MG63 (cell line): ENCODE measurements at regions not wholly inside any gene's neighbourhood (a gene's known extent, or its start where the extent isn't known, plus 50 kb on each side); places are given as distances from the start of the nearest gene placed in this dataset.
A peak's percentile ranks its signal among the peaks of the same experiment; 100 is the strongest.

Experiments used
- DNase-seq: peaks from one replicate; pipeline ENCODE4 v3.0.0-alpha.2; 2020
- H3K27me3 ChIP-seq: fragments of 250-450 bp; sonication (Bioruptor Pico); 2 replicates; pipeline ENCODE4 v1.5.1; 2020; ENCODE audit warnings: mild to moderate bottlenecking, moderate library complexity
- H3K36me3 ChIP-seq: fragments of 250-450 bp; sonication (Bioruptor Pico); 2 replicates; pipeline ENCODE4 v1.5.1; 2020; ENCODE audit warnings: mild to moderate bottlenecking, moderate library complexity
- H3K4me3 ChIP-seq: fragments of 250-450 bp; sonication (Bioruptor Pico); 2 replicates; pipeline ENCODE4 v1.5.1; 2020; ENCODE audit warnings: mild to moderate bottlenecking, moderate library complexity
- H3K9me3 ChIP-seq: fragments of 250-450 bp; sonication (Bioruptor Pico); 2 replicates; pipeline ENCODE4 v1.5.1; 2020; ENCODE audit warnings: mild to moderate bottlenecking, moderate library complexity

DNA sequence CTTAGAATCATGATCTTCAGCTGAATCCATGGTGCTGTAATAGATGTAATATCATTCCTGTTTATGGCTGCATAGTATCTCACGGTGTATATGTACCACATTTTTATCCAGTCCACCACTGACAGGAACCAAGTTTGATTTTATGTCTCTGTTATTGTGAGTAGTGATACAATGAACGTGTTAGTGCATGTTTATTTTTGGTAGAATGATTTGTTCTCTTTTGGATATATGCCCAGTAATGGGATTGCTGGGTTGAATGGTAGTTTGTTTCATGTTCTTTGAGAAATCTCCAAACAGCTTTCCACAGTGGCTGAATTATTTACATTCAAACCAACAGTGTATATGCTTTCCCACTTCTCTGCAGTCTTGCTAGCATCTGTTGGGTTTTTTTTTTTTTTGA, 175.1 kb upstream of the CDH10 start:
- Histone ChIP-seq H3K4me3 (no peak overlapping the region), H3K27me3 (no peaks in the 10 kb centered on the region), H3K36me3 (no peaks in the 10 kb centered on the region), H3K9me3 (no peaks in the 10 kb centered on the region; the same call in 1 of the 2 replicates)
- no peak for DNase-seq

DNA sequence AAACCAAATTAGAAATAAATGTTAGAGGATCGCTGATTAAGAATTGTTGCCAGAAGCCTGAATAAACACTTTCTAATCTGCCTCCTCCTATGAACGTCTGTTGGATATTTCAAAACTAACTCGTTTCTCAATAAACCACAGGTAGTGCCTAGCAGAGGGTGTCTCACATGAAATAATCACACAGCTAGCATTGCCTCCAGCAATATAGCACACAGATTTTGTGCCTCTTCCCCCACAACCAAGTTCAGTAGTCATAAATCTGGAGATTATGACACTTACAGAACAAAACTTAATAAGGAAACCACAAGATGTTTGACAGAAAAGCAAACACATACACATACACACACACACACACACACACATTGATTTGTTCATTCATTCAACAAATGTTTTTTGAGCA, 173.2 kb upstream of the CDH10 start:
- Histone ChIP-seq H3K4me3 (no peak overlapping the region), H3K36me3 (no peaks in the 10 kb centered on the region), H3K9me3 (no peaks in the 10 kb centered on the region; the same call in 1 of the 2 replicates), H3K27me3 (no peaks in the 10 kb centered on the region)
- no peak for DNase-seq

DNA sequence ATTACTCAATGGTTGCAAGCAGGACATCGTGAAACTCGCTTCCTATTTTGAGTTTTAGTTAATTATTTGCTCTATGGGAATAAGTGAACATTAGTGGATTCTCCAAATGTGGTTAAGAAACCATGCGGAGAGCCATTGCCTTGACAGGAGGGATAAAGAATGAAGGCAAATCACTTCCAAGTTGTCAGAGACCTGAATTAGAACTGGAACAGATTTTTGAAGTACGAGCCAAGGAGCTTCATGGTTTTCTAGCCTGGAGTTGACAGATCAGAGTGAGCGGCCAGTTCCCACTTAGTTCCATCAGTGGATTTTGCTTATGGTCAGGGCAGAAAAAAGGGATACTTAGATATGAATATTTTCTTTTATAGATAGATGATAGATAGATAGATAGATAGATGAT, 171.4 kb upstream of the CDH10 start:
- H3K36me3 ChIP-seq = no peaks in the 10 kb centered on the region
- no peaks in the 10 kb centered on the region for H3K9me3 ChIP-seq
- no peak overlapping the region for H3K4me3 ChIP-seq
- H3K27me3 ChIP-seq = no peaks in the 10 kb centered on the region
- DNase-seq = no peak

DNA sequence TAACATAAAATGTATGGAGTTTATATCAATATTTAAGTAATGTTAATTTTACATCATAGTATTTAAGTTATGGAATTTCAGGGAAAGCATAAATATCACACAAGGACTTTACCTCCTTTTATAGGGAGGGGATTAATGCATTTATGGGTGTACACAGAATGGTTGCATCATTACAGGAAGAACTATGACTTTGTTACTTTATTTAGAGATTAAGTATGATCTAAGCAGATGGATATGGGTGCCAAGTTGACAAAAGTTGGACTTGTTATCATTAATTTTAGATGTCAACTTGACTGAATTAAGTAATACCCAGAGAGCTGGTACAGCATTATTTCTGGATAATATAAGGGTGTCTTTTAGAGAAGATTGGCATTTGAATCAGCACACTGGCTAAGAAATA, 160.5 kb upstream of the CDH10 start:
- Histone ChIP-seq H3K4me3 (no peak overlapping the region), H3K9me3 (no peaks in the 10 kb centered on the region), H3K36me3 (no peaks in the 10 kb centered on the region), H3K27me3 (no peaks in the 10 kb centered on the region)
- DNase-seq = no peak

DNA sequence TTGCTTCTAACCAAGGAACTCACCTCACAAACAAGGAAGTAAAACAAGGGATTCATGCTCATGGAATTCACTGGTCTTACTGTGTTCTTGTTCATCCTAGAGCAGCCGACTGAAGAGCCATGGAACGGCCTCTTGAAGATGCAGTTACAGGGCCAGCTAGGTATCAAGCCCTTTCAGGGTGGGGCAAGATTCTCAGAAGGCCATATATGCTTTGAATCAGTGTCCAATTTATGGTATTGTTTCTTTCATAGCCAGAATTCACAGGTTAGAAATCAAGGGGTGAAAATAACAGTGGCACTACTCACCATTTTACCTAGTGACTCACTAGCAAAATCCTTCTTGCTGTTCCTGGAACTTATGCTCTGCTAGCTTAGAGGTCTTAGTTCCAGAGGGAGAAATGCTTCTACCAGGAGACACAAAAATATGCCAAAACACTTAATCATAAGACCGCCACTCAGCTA, 159.5 kb upstream of the CDH10 start:
- DNase-seq = peak; percentile 1
- Histone ChIP-seq H3K4me3 (no peak overlapping the region), H3K9me3 (no peaks in the 10 kb centered on the region), H3K36me3 (no peaks in the 10 kb centered on the region), H3K27me3 (no peaks in the 10 kb centered on the region)

DNA sequence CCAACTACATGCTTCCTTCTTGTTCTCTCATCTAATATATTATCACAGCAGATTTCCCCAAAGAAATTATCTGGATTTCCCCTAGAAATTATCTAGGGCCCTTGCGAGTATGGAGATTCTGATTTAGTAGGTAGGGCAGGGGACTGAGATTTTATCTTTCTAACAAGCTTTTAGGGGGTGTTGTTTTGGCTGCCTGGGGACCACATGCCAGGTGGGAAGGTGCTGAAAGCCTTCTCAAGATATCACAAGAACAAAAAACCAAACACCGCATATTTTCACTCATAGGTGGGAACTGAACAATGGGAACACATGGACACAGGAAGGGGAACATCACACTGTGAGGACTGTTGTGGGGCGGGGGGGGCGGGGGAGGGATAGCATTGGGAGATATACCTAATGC, 146.5 kb upstream of the CDH10 start:
- Histone ChIP-seq H3K4me3 (no peak overlapping the region), H3K36me3 (no peaks in the 10 kb centered on the region), H3K27me3 (no peaks in the 10 kb centered on the region), H3K9me3 (no peaks in the 10 kb centered on the region)
- no peak for DNase-seq

DNA sequence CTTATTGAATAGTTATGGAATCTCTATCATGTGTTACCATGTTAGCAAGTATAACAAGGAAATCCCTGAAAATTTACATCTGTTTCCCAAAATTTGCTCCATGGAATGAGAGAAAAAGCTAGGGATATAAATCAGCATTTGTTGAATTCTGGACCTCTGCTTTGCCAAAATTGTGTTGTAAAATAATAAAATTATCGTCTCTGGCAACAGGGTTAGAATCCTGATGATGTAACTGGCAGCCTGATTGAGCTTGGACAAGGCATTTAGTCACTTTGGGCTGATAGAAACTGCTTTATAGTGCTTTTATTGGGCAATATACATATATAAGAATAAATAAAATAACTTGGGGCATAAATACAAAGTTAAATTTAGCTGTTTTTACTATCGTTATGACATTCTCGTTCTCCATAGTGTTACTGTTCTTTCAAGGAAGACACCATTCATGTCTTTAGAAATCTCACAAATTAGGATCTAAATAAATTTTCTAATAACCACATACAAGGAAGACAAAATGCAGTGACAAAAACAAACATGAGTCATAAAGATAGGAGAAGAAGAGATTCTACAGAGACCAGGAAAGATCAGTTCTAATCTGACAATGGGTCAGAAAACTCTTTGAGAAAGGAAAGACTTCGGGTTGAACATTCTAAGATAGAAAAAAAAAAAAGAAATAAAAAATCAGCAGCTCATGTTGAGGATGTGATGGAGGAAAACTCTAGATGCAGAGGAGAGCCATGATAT, 145.0 kb upstream of the CDH10 start:
- Histone ChIP-seq H3K27me3 (no peaks in the 10 kb centered on the region), H3K36me3 (no peaks in the 10 kb centered on the region), H3K9me3 (no peaks in the 10 kb centered on the region), H3K4me3 (no peak overlapping the region)
- peak; percentile 25 for DNase-seq

DNA sequence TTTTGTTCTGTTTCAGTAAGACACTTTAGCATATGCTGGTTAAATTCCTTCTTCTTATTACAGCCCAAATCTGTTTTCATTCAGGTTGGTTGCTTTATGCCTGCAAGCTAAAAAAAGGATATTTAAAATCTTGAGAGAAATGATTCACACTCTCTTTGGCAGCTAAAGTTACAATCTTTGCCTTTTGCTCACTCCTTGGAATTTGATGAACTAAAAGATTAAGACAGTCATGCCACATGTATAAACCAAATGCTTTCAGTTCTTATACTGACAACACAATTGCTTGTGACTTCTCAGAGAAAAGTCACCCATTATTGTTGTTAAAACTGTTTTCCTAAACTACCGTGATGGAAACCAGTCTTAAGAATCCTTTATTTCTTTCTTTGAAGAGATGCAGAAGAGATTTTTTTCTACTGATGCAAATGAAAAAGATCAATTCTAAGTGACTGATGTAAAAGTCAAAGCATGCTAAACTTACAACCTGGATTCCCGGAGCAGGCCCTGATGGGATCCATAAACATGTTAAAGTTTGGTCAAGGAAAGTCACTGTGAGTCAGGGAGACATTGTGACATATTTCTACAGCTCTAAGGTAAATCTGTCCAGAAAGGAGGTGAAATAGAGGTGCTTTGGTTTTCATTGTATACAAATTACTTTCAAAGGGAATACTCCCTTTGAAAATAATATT, 144.2 kb upstream of the CDH10 start:
- H3K27me3 ChIP-seq = no peaks in the 10 kb centered on the region
- DNase-seq = peak; percentile 29
- H3K4me3 ChIP-seq = no peak overlapping the region
- no peaks in the 10 kb centered on the region for H3K36me3 ChIP-seq
- no peaks in the 10 kb centered on the region for H3K9me3 ChIP-seq

DNA sequence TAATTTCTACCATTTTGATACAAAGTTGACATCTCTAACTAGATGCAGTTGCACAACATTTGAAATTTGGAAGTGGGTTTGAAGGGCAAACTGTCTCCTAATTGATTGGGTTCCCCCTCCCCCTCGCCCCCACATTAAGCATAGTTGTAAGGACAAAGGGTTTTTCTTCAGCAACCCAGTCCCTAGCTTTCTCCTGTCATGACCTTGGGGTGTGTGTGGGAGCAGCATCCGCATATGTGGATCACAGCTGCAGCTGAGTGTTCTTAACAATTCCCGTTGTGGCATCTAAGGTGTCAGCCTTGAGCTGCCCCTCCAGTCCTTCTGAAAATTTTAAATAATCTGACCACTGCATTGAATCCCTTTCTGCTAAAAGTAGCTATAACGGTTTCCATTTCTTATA, 141.3 kb upstream of the CDH10 start:
- Histone ChIP-seq H3K36me3 (no peaks in the 10 kb centered on the region), H3K27me3 (no peaks in the 10 kb centered on the region), H3K9me3 (no peaks in the 10 kb centered on the region), H3K4me3 (no peak overlapping the region)
- no peak for DNase-seq

DNA sequence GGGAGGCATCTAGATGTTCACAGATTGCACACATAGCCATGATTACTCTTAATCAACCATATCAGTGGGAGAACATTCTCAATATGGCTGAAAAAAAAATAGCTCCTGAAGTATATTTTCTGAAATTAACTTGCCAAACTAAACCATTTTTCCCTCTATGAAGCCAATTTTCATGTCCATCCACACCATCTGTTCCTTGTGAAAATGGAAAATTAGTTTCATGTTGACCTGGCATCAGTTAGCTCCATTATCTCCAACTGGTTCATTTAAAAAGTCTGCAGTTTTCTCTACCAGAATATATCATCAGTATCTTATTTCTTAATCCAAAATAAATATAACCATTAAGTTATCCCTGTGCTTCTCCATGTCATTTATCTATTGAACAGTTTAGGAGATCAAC, 138.8 kb upstream of the CDH10 start:
- no peak for DNase-seq
- Histone ChIP-seq H3K27me3 (no peaks in the 10 kb centered on the region), H3K9me3 (no peaks in the 10 kb centered on the region), H3K36me3 (no peaks in the 10 kb centered on the region), H3K4me3 (no peak overlapping the region)

DNA sequence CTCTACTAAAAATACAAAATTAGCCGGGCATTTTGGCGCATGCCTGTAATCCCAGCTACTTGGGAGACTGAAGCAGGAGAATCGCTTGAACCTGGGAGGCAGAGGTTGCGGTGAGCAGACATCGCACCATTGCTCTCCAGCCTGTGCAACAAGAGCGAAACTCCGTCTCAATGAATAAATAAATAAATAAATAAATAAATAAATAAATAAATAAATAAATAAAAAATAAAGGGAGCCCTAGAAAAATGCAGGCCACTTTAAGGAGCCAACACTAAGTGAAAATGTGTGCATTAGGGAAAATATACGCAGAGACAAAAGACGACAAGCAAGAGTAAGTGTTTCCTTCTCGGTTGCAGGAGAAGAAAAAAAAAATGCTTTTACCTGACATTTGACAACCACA, 132.6 kb upstream of the CDH10 start:
- Histone ChIP-seq H3K4me3 (no peak overlapping the region), H3K9me3 (no peaks in the 10 kb centered on the region), H3K36me3 (no peaks in the 10 kb centered on the region), H3K27me3 (no peaks in the 10 kb centered on the region)
- no peak for DNase-seq

DNA sequence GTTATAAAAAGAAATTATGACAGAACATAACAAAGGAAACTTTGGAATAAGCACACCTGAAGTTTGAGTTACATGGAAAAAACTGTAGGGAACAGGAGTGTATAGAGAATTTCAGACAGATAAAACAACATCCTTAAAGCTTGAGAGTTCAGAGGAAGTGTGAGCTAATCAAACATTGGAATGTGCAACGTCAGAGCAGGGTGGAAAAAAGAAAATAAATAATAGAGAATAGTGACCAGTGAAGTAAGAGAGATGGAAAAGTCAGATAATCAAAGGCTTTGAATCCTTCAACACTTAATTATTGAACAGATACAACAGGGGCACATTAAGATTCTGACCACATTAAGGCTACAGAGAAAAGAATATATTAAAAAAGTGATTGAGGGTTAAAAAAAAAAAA, 128.5 kb upstream of the CDH10 start:
- H3K27me3 ChIP-seq = no peaks in the 10 kb centered on the region

DNA sequence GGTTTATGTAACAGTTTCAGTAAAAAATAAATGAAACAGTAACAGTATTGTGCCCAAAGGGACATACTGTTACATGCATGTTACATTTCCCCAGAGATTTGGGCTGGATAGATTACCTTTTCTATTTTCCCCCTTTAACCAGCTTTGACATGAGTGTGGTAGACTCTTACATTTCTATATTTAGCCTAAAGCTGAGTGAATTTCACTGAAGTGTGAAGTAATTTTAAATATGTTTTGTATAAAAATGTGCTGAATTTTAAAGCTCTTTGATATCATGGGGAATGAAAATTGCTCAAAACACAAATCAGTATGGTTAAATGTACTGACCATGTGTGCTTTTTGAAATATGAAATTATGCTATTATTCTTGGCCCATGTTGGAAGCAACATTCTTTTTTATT, 122.3 kb upstream of the CDH10 start:
- Histone ChIP-seq H3K9me3 (no peaks in the 10 kb centered on the region), H3K36me3 (no peaks in the 10 kb centered on the region), H3K27me3 (no peaks in the 10 kb centered on the region), H3K4me3 (no peak overlapping the region)
- no peak for DNase-seq

More for the DNA sequence above, 128.5 kb upstream of the CDH10 start:
- DNase-seq = no peak
- H3K36me3 ChIP-seq = no peaks in the 10 kb centered on the region
- no peak overlapping the region for H3K4me3 ChIP-seq
- no peaks in the 10 kb centered on the region for H3K9me3 ChIP-seq

DNA sequence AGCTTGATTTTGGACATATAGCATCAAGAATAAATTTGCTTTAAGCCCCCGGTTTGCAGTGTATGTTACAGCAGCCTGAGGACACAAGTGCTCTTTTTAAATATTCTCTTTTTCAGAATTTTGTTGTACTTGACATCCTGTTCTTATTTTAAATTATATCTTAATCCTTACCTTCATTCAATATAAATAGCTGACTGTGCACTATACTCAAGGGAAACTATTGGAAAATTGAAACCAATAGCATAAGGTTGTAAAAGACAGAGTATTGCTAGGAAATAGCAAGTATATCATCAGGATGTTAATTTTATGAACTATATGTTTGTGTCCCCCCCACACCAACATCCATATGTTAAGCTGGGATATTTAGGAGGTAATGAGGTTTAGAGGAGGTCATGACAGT, 120.4 kb upstream of the CDH10 start:
- Histone ChIP-seq H3K27me3 (no peaks in the 10 kb centered on the region), H3K36me3 (no peaks in the 10 kb centered on the region), H3K9me3 (peaks cover 3% of the 10 kb centered on the region; the same call in 1 of the 2 replicates), H3K4me3 (no peak overlapping the region)
- DNase-seq = no peak

DNA sequence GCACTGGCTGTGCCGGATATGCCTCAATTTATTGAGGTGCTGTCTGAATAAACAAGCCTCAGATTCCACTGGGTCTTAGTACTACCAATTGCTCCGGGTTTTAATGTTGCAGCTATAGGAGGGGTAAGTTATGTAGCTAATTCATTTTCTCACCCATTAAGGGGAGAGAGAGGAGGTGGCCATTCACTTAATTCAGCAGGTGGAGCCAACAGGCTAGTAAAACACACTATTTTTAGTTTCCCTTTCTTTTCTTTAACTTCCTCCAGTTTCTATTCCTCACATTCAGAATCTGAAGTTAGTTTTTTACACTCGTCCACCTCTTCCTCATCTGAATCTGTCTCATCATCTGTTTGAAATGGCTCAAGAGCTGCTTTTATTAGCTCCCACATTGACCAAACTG, 105.6 kb upstream of the CDH10 start:
- Histone ChIP-seq H3K4me3 (no peak overlapping the region), H3K27me3 (no peaks in the 10 kb centered on the region), H3K9me3 (no peaks in the 10 kb centered on the region), H3K36me3 (no peaks in the 10 kb centered on the region)
- no peak for DNase-seq

DNA sequence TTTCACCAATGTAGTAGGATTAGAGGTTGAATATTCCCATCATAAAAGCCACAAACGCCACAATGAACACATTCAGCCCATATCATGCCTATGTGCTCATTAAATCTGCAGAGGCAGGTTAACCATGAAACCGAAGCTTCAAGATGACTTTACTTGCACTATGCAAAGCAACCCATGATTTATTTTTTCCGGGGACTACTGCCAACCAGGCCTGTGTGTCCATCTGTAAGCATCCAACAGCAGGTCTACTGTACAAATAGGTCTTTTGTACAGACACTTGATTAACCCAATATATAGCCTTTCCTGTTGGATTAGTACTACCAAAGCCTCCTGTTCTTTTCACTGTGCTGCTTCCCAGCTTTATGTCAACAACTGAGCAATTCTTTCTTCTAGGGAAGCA, 104.9 kb upstream of the CDH10 start:
- Histone ChIP-seq H3K27me3 (no peaks in the 10 kb centered on the region), H3K36me3 (no peaks in the 10 kb centered on the region), H3K9me3 (no peaks in the 10 kb centered on the region), H3K4me3 (no peak overlapping the region)
- DNase-seq = no peak

DNA sequence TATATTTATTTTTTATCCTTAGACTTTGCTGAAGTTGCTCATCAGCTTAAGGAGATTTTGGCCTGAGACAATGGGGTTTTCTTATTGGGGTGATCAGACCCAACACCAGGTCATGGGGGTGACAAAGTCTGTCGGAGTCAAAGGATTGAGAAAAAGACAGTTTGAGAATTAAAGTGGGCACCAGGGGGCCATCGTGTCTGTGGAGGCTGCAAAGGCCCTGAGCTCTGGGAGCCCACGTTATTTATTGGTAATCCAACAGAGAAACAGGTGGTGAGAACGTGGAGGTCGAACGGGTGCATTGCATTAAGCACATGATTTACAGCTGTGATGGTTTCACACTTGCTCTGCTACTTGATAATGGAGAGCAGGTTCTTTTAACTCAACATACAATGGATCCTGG, 102.5 kb upstream of the CDH10 start:
- no peaks in the 10 kb centered on the region for H3K9me3 ChIP-seq
- H3K4me3 ChIP-seq = no peak overlapping the region
- H3K36me3 ChIP-seq = no peaks in the 10 kb centered on the region
- H3K27me3 ChIP-seq = no peaks in the 10 kb centered on the region
- DNase-seq = no peak

DNA sequence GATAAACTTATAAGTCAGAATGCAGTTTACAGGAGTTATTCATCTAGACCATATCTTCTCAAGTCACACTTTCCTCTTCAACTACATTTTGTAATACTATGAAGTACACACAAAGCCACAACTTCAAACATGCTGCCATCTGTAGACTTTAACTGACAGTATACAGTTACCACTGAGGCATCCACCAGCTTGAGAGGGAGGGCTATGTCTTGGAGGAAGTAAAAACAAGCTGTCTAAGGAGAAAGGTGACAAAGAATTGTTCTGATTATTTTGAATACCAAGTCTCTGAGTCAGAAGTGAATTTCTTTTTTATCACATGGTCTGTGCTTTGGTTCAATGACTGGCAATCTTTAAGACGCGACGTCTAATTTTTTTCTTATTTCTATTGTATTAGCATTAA, 97.6 kb upstream of the CDH10 start:
- no peak for DNase-seq
- H3K9me3 ChIP-seq = no peaks in the 10 kb centered on the region
- H3K36me3 ChIP-seq = no peaks in the 10 kb centered on the region
- H3K4me3 ChIP-seq = no peak overlapping the region
- no peaks in the 10 kb centered on the region for H3K27me3 ChIP-seq
